Superior temporal gyrus (tissue), 1 donor: ENCODE measurements at regions not wholly inside any gene's neighbourhood (a gene's known extent, or its start where the extent isn't known, plus 50 kb on each side); places are given as distances from the start of the nearest gene placed in this dataset.

Experiments
- DNase-seq: peaks from one replicate; pipeline ENCODE4 v3.0.0-alpha.2; 2016; ENCODE audit errors: extremely low spot score

DNA sequence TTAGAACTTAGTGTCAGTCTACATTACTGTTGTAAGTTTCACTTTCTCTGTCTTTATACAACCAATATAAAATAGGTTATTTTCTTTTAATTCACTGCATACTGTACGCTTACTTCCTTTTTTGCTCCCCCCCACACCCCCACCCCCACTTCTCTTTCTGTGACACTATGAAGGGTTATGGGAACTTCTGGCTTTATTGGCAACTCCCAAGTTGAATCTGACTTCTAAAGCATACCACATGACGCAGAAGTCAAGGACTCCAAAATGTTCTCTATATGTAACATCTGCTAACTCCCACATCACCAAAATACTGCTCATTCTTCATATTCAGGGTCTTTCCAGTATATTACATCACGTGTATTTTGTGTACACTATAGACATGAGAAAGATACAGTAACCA lies 81.2 kb upstream of the ATXN7L3B start:
- DNase-seq = no peak

DNA sequence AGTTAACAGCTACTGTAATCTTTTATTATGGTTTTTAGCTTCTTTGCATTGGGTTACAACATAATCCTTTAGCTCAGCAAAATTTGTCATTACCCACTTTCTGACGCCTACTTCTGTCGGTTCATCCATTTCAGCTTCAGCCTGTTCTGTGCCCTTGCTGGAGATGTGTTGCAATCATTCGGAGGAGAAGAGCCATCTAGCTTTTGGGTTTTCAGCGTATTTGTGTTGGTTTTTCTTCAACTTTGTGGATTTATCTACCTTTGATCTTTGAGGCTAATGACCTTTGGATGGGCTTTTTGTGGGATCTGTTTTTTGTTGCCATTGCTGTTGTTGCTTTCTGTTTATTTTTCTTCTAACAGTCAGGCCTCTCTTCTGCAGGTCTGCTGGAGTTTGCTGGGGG lies 69.2 kb upstream of the ATXN7L3B start:
- no peak for DNase-seq

DNA sequence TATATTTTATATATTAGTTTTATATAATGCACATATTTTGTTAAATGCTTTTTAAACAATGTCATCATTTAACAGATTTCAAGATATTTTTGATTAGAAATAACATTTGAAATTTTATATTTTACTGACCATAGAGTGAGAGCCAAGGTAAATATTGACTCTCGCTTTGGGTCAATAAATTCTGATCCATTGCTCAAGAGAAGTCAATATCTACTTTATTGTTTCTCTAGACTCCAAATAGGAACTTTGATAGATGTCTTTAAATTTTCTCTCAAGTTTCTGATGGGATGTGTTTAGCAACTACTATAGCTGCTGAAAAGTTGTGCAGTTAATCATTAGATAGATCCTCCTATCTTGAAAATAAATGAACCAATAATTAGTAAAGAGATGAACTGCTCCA lies 61.4 kb upstream of the ATXN7L3B start:
- DNase-seq = no peak

DNA sequence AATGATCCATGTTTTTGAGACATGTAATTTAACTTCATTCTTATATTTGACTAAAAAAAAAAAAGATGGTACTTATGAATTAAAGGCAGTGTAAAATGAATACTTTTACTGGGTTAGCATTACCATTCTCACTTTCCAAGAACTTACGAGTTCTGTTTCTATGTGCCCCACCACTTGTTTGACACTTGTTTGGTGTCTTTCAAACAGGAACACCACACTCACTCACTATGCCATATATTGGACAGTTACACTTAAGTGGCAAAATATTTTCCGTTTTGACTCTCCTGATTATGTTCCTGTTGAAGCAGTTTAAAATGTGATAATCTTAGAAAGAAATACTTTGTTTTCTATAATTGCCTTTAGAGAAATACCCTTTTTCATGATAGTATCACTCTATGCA lies 56.6 kb upstream of the ATXN7L3B start:
- no peak for DNase-seq

DNA sequence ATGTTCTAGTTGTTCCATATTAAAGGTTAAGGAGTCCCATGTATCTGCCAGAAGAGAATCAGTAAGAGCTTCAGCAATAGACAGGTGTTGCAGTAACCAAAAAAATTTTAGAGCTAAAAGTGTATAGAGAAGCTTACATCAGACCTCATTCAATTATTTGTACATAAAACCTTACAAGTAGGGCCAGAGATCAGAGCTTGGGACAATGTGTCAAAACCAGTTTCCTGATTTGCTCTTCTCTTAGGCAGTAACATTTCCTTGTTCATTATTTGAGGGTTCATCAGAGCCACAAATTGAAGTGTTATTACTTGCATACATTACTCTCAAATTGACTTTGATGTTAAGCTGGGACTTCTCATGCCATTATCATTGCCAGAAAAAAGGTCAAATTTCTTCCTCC lies 55.5 kb upstream of the ATXN7L3B start:
- no peak for DNase-seq

DNA sequence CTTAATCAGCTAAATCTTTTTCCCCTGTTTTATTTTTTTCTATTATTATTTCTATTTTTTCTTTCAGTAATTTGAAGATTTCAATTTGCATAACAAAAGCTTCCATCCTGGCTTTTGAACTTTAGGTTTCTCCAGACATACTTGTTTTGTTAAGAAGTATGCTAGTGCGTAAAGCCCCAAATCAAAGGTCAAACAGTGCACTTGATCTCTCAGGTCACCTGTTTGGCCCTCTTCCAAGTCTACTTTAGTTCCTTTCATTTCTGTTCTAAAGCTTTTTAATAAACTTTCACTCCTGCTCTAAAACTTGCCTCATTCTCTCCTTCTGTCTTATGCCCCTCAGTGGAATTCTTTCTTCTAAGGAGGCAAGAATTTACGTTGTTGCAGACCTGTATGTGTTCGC lies 54.6 kb upstream of the ATXN7L3B start:
- DNase-seq = no peak
